K562 (cell line): ENCODE measurements at regions not wholly inside any gene's neighbourhood (a gene's known extent, or its start where the extent isn't known, plus 50 kb on each side); places are given as distances from the start of the nearest gene placed in this dataset.

Experiments used
- ATAC-seq: fragments of 200-7000 bp; cut with Tn5 transposase; 3 replicates; pipeline ENCODE4 v1.9.1; 2020; ENCODE audit warnings: moderate library complexity
- BruUV-seq: library from RNA; stranded (reverse); fragments of 400-500 nt; replicated peaks from 2 replicates; lab custom pipeline; 2021; lab: Mats Ljungman, UMichigan
- CTCF ChIA-PET: fragments of 300-600 bp; formaldehyde crosslinking; extraction: SDS; loops from one replicate; lab custom pipeline; 2021; ENCODE audit warnings: low intra/inter-chr PET ratio; lab: Yijun Ruan, JAX
- POLR2A ChIA-PET: fragments of 300-600, 350-650 bp; sonication (Branson Sonifier 250); formaldehyde crosslinking; extraction: SDS; loops from one replicate; lab custom pipeline; 2021; ENCODE audit warnings: antibody characterized with exemption, inconsistent platforms; lab: Yijun Ruan, JAX
- DNase-seq, 4 experiments: peaks; one replicate each; pipeline versions ENCODE4 v3.0.0 to v3.0.0-alpha.2; 2011 to 2018; ENCODE audit warnings: low spot score in 3 of 4, mixed read lengths in 3 of 4; ENCODE audit errors: extremely low read depth in 1 of 4
- FAIRE-seq: peaks from 2 replicates; lab custom pipeline; 2011; peaks lifted over from hg19 to GRCh38; lab: Jason Lieb, UNC
- H2AFZ ChIP-seq: 2 replicates; pipeline ENCODE4 v1.6.0; 2011; ENCODE audit warnings: low read depth, low read length, control low read depth, inconsistent platforms
- H3K27ac ChIP-seq: fragments of 200-600 bp; 3 replicates; pipeline ENCODE4 v1.8.0; 2011; ENCODE audit warnings: low read depth, mild to moderate bottlenecking, control low read depth, inconsistent platforms, low read length, moderate library complexity, mixed read lengths; ENCODE audit errors: extremely low read depth
- H3K27me3 ChIP-seq, 2 experiments: fragments of 300-600 bp in 1 of 2; 2 replicates in 1 of 2; 3 replicates in 1 of 2; pipeline versions ENCODE4 v1.6.0 to v1.8.0; 2011; ENCODE audit warnings: inconsistent platforms in 2 of 2, low read length in 2 of 2, mild to moderate bottlenecking in 1 of 2, mixed read lengths in 1 of 2, moderate library complexity in 1 of 2; ENCODE audit not compliant: control insufficient read depth in 2 of 2, insufficient read depth in 2 of 2
- H3K36me3 ChIP-seq: fragments of 300-600 bp; 3 replicates; pipeline ENCODE4 v1.8.0; 2011; ENCODE audit warnings: mild to moderate bottlenecking, low read length, inconsistent platforms; ENCODE audit not compliant: control insufficient read depth, insufficient read depth
- H3K4me1 ChIP-seq, 2 experiments: fragments of 200-600 bp in 1 of 2; replicated peaks in 1 of 2; 2 replicates in 1 of 2; 3 replicates in 1 of 2; pipeline versions ENCODE4 v1.5.1 to v1.8.0; 2011; ENCODE audit warnings: inconsistent platforms in 2 of 2, low read length in 2 of 2, mild to moderate bottlenecking in 1 of 2, mixed read lengths in 1 of 2, moderate library complexity in 1 of 2; ENCODE audit not compliant: control insufficient read depth in 2 of 2, insufficient read depth in 2 of 2
- H3K4me2 ChIP-seq: 2 replicates; pipeline ENCODE4 v1.6.1; 2011; ENCODE audit warnings: low read length, control low read depth, inconsistent platforms, mixed read lengths; ENCODE audit not compliant: insufficient read depth
- H3K4me3 ChIP-seq: fragments of 200-600 bp; sonication (generic), shearing (Covaris generic); 2 replicates; pipeline ENCODE4 v1.5.1; 2016; ENCODE audit warnings: control low read depth, inconsistent platforms
- H3K79me2 ChIP-seq: fragments of 200-600 bp; 3 replicates; pipeline ENCODE4 v1.8.0; 2011; ENCODE audit warnings: low read length, inconsistent platforms; ENCODE audit not compliant: control insufficient read depth, insufficient read depth
- H3K9ac ChIP-seq, 2 experiments: 2 replicates each; pipeline versions ENCODE4 v1.6.0 to v1.6.1; 2011; ENCODE audit warnings: low read depth in 2 of 2, low read length in 2 of 2, control low read depth in 1 of 2, inconsistent platforms in 1 of 2, mild to moderate bottlenecking in 1 of 2, mixed read lengths in 1 of 2; ENCODE audit not compliant: insufficient read depth in 1 of 2
- H3K9me1 ChIP-seq: one replicate; pipeline ENCODE4 v1.6.0; 2011; ENCODE audit warnings: inconsistent platforms, mild to moderate bottlenecking, low read length, moderate library complexity; ENCODE audit not compliant: control insufficient read depth, insufficient read depth
- H3K9me3 ChIP-seq: replicated peaks from 2 replicates; pipeline ENCODE4 v1.5.1; 2011; ENCODE audit warnings: low read depth, low read length, inconsistent platforms; ENCODE audit not compliant: control insufficient read depth, insufficient read depth
- H4K20me1 ChIP-seq: replicated peaks from 2 replicates; pipeline ENCODE4 v1.6.1; 2011; ENCODE audit warnings: low read length, inconsistent platforms, mixed read lengths; ENCODE audit not compliant: control insufficient read depth, insufficient read depth
- CTBP1 ChIP-seq: fragments of 450-650 bp; IDR thresholded peaks from 2 replicates; pipeline ENCODE4 v1.6.1; 2016; ENCODE audit warnings: borderline replicate concordance
- CTCF ChIP-seq, 3 experiments: IDR thresholded peaks in 2 of 3; conservative IDR thresholded peaks in 1 of 3; 2 replicates each; pipeline ENCODE4 v1.5.1; 2011 to 2012; ENCODE audit warnings: low read length in 3 of 3, mild to moderate bottlenecking in 3 of 3, control low read depth in 2 of 3, improper control_type of control experiment in 1 of 3, inconsistent platforms in 1 of 3, low read depth in 1 of 3, mixed read lengths in 1 of 3, moderate library complexity in 1 of 3; ENCODE audit not compliant: insufficient read depth in 2 of 3
- EHMT2 ChIP-seq: fragments of 450-650 bp; IDR thresholded peaks from 2 replicates; pipeline ENCODE4 v1.6.1; 2018; ENCODE audit warnings: antibody characterized with exemption
- JUND ChIP-seq, 2 experiments: IDR thresholded peaks; 2 replicates in 1 of 2; 3 replicates in 1 of 2; pipeline ENCODE4 v1.6.1; 2011; ENCODE audit warnings: borderline replicate concordance in 2 of 2, low read depth in 2 of 2, low read length in 2 of 2, improper control_type of control experiment in 1 of 2, missing biosample characterization in 1 of 2, missing genetic modification characterization in 1 of 2, missing genetic modification reagents in 1 of 2
- NR2C2 ChIP-seq, 2 experiments: fragments of 200-800 bp in 1 of 2; sonication (Bioruptor generic) in 1 of 2; sonication (generic) in 1 of 2; formaldehyde crosslinking in 1 of 2; IDR thresholded peaks; 2 replicates each; pipeline versions ENCODE4 v1.6.1 to v1.8.0; 2016 to 2022; ENCODE audit warnings: mild to moderate bottlenecking in 1 of 2, missing compliant biosample characterization in 1 of 2, missing genetic modification characterization in 1 of 2, missing genetic modification reagents in 1 of 2
- PHF20 ChIP-seq: fragments of 450-650 bp; IDR thresholded peaks from 2 replicates; pipeline ENCODE4 v1.6.1; 2018; ENCODE audit not compliant: partially characterized antibody
- POLR2H ChIP-seq: IDR thresholded peaks from 2 replicates; pipeline ENCODE4 v1.6.1; 2016; ENCODE audit warnings: missing genetic modification characterization, low read depth, mild to moderate bottlenecking, control low read depth, missing compliant biosample characterization, moderate library complexity
- TAL1 ChIP-seq: fragments of 450-650 bp; IDR thresholded peaks from 2 replicates; pipeline ENCODE4 v1.6.1; 2016; ENCODE audit warnings: mild to moderate bottlenecking
- TEAD4 ChIP-seq, 2 experiments: sonication (generic) in 1 of 2; formaldehyde crosslinking in 1 of 2; IDR thresholded peaks; 2 replicates each; pipeline versions ENCODE4 v1.6.1 to v1.8.0; 2012 to 2022; ENCODE audit warnings: borderline replicate concordance in 1 of 2, inconsistent platforms in 1 of 2, low read length in 1 of 2, mild to moderate bottlenecking in 1 of 2, missing genetic modification reagents in 1 of 2
- ZNF263 ChIP-seq: sonication (generic); formaldehyde crosslinking; IDR thresholded peaks from 2 replicates; pipeline ENCODE4 v1.8.0; 2022; ENCODE audit warnings: mild to moderate bottlenecking, missing genetic modification reagents, borderline replicate concordance
- WGBS: fragments of 100-300 bp; shearing (Covaris generic); methylation state at CpG from one replicate; pipeline ENCODE4 v1.1.6; 2016; ENCODE audit warnings: low coverage, mixed read lengths; ENCODE audit not compliant: insufficient coverage; ENCODE audit errors: missing lambda C conversion rate; 5-methylcytosine and 5-hydroxymethylcytosine counted together
- in situ Hi-C: fragments of 300-500 bp; cut with MboI; formaldehyde crosslinking; loops from 4 replicates; pipeline ENCODE4 v1.15.0; 2018; ENCODE audit warnings: inconsistent platforms, mixed read lengths
- intact Hi-C: fragments of 100-400 bp; cut with micrococcal nuclease; formaldehyde crosslinking; loops from 2 replicates; pipeline ENCODE4 v1.14.2; 2022
- TF ChIP-seq, protein P1 (sequence below): fragments of 200-800 bp; sonication (Bioruptor generic); IDR thresholded peaks from 2 replicates; pipeline ENCODE4 v1.6.1; 2017; ENCODE audit warnings: missing genetic modification characterization, missing compliant biosample characterization
- TF ChIP-seq, protein P2 (sequence below), 2 experiments: fragments of 250-450 bp in 1 of 2; fragments of 450-650 bp in 1 of 2; sonication (Bioruptor Pico) in 1 of 2; IDR thresholded peaks; 2 replicates each; pipeline versions ENCODE4 v1.6.1 to v1.8.0; 2016 to 2021; ENCODE audit warnings: mild to moderate bottlenecking in 2 of 2, moderate library complexity in 2 of 2, missing compliant biosample characterization in 1 of 2, missing genetic modification characterization in 1 of 2
- TF ChIP-seq, protein P3 (sequence below): fragments of 450-650 bp; IDR thresholded peaks from one replicate; pipeline ENCODE4 v1.6.1; 2018; ENCODE audit warnings: mild to moderate bottlenecking, moderate library complexity; ENCODE audit not compliant: partially characterized antibody

DNA sequence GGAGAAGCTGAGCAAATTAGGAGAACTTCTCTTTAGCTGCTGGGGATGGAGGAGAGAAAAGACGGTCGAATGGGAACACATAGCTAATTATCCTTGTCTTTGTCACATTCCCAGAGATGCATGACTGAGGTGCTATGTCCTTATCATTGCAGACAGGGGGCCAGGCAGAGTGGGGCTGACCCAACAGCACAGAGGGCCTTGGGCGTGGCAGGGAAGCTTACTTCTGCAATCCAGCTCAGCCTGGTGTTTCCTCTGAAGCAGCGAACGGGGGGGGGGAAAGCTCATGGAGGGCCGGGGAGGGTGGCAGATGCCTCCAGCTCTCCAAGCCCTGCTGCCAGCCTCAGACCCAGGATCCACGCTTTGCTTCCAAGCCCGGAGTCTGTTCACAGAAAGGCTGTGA lies 50.8 kb upstream of the HOPX start:
- peak; percentile 34 to 57 (median 42) for DNase-seq
- no peak overlapping the region for H2AFZ ChIP-seq
- H3K4me2 ChIP-seq: peak overlapping the region; percentile 0; the same call in 1 of the 2 replicates
- in situ Hi-C loops: no loop called here
- H3K9ac ChIP-seq: no peak overlapping the region
- H3K4me3 ChIP-seq: no peak overlapping the region
- peak; percentile 72 for FAIRE-seq
- BruUV-seq: no TSS peak
- H3K27me3 ChIP-seq: peaks cover 3% of the 10 kb centered on the region in 2 experiments; a peak in 2 of 5 replicates
- TF ChIP-seq PHF20 (no peak), EHMT2 (no peak), TAL1 (0 out of 2 replicates have a peak, but pooled peaks have one; percentile 17), ZNF263 (CRISPR knock-in tag) (no peak), CTCF (IDR thresholded peaks at IDR 0.05 in 2 of 3, conservative IDR thresholded peaks at IDR 0.05 in 1 of 3; ENCODE audit: insufficient read depth in 2 of 3, low read depth in 1 of 3, low read length in 3 of 3) (peak in 1 of 3 experiments; percentile 18; a peak in 1 of 6 replicates), CTBP1 (peak; percentile 61; the same call in 1 of the 2 replicates), TEAD4 (IDR thresholded peaks at IDR 0.05; ENCODE audit: low read length) (peak; percentile 41; the same call in 1 of the 2 replicates), TEAD4 (CRISPR knock-in tag; IDR thresholded peaks at IDR 0.05; ENCODE audit: borderline replicate concordance) (no peak), POLR2H (tag) (no peak), JUND (IDR thresholded peaks at IDR 0.05; ENCODE audit: borderline replicate concordance, low read depth, low read length) (0 out of 2 replicates have a peak, but pooled peaks have one; percentile 9), JUND (tag; IDR thresholded peaks at IDR 0.05; ENCODE audit: borderline replicate concordance, low read depth, low read length) (no peak), NR2C2 (CRISPR knock-in tag; IDR thresholded peaks at IDR 0.05) (no peak), NR2C2 (tag; IDR thresholded peaks at IDR 0.05) (no peak)
- TF ChIP-seq, protein P1, sequence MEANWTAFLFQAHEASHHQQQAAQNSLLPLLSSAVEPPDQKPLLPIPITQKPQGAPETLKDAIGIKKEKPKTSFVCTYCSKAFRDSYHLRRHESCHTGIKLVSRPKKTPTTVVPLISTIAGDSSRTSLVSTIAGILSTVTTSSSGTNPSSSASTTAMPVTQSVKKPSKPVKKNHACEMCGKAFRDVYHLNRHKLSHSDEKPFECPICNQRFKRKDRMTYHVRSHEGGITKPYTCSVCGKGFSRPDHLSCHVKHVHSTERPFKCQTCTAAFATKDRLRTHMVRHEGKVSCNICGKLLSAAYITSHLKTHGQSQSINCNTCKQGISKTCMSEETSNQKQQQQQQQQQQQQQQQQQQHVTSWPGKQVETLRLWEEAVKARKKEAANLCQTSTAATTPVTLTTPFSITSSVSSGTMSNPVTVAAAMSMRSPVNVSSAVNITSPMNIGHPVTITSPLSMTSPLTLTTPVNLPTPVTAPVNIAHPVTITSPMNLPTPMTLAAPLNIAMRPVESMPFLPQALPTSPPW: peak; percentile 70
- TF ChIP-seq, protein P2, sequence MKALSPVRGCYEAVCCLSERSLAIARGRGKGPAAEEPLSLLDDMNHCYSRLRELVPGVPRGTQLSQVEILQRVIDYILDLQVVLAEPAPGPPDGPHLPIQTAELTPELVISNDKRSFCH (CRISPR knock-in tag; IDR thresholded peaks at IDR 0.05): no peak
- TF ChIP-seq, protein P2 (tag; IDR thresholded peaks at IDR 0.05): no peak
- TF ChIP-seq, protein P3, sequence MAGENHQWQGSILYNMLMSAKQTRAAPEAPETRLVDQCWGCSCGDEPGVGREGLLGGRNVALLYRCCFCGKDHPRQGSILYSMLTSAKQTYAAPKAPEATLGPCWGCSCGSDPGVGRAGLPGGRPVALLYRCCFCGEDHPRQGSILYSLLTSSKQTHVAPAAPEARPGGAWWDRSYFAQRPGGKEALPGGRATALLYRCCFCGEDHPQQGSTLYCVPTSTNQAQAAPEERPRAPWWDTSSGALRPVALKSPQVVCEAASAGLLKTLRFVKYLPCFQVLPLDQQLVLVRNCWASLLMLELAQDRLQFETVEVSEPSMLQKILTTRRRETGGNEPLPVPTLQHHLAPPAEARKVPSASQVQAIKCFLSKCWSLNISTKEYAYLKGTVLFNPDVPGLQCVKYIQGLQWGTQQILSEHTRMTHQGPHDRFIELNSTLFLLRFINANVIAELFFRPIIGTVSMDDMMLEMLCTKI: no peak
- peaks cover 5 to 8% of the 10 kb centered on the region in 2 experiments; a peak in 3 of 5 replicates for H3K4me1 ChIP-seq
- no peak overlapping the region for H3K27ac ChIP-seq
- H4K20me1 ChIP-seq: no peaks in the 10 kb centered on the region
- intact Hi-C loops: no loop called here
- ChIA-PET POLR2A (interaction anchor here (0.5 to 1.6 kb wide), 4 partner anchors 9 to 404 kb away, joined by 3 to 4 read pairs (median 4); no protein-coding TSS in a partner anchor), CTCF (no interaction called here)
- ATAC-seq: peak; percentile 91
- H3K79me2 ChIP-seq: no peaks in the 10 kb centered on the region
- WGBS: 3% methylated on average over 5 of the region's 8 CpGs
- H3K9me3 ChIP-seq: no peaks in the 10 kb centered on the region
- H3K36me3 ChIP-seq: no peaks in the 10 kb centered on the region
- H3K9me1 ChIP-seq: no peaks in the 10 kb centered on the region
